Panc1 (cell line): ENCODE measurements at regions not wholly inside any gene's neighbourhood (a gene's known extent, or its start where the extent isn't known, plus 50 kb on each side); places are given as distances from the start of the nearest gene placed in this dataset.

Experiments
- ATAC-seq: fragments of 200-7000 bp; cut with Tn5 transposase; 2 replicates; pipeline ENCODE4 v1.9.1; 2020; ENCODE audit warnings: mild to moderate bottlenecking, moderate library complexity
- BruUV-seq: library from RNA; stranded (reverse); fragments of 400-500 nt; replicated peaks from 2 replicates; lab custom pipeline; 2021; lab: Mats Ljungman, UMichigan
- CTCF ChIA-PET: fragments of 300-600 bp; sonication (Branson Sonifier 250); formaldehyde crosslinking; loops from one replicate; lab custom pipeline; 2022; ENCODE audit warnings: antibody characterized with exemption; lab: Charles Lee
- POLR2A ChIA-PET: fragments of 300-600 bp; sonication (Branson Sonifier 250); formaldehyde crosslinking; loops from one replicate; lab custom pipeline; 2022; ENCODE audit warnings: antibody characterized with exemption; lab: Charles Lee
- DNase-seq: peaks from one replicate; pipeline ENCODE4 v3.0.0-alpha.2; 2010; ENCODE audit warnings: low read depth, low spot score
- H3K27ac ChIP-seq: 2 replicates; pipeline ENCODE4 v1.5.1; 2011; ENCODE audit warnings: mild to moderate bottlenecking, low read length, inconsistent platforms
- H3K27me3 ChIP-seq: fragments of 200-500 bp; sonication (Bioruptor generic); 2 replicates; pipeline ENCODE4 v1.6.0; 2014; ENCODE audit warnings: low read length, inconsistent platforms; ENCODE audit not compliant: control insufficient read depth, insufficient read depth
- H3K36me3 ChIP-seq: fragments of 200-500 bp; sonication (Bioruptor generic); 2 replicates; pipeline ENCODE4 v1.5.1; 2014; ENCODE audit warnings: inconsistent platforms, mild to moderate bottlenecking, low read length, moderate library complexity; ENCODE audit not compliant: control insufficient read depth, insufficient read depth
- H3K4me1 ChIP-seq: 2 replicates; pipeline ENCODE4 v1.5.1; 2011; ENCODE audit warnings: inconsistent platforms, mild to moderate bottlenecking, low read length, moderate library complexity; ENCODE audit not compliant: control insufficient read depth, insufficient read depth
- H3K4me3 ChIP-seq, 2 experiments: 2 replicates each; pipeline ENCODE4 v1.5.1; 2011 to 2012; ENCODE audit warnings: low read depth in 2 of 2, low read length in 2 of 2, mild to moderate bottlenecking in 2 of 2, inconsistent platforms in 1 of 2, moderate library complexity in 1 of 2
- H3K9me3 ChIP-seq: fragments of 200-500 bp; sonication (Bioruptor generic); 2 replicates; pipeline ENCODE4 v1.5.1; 2014; ENCODE audit warnings: low read depth, mild to moderate bottlenecking, inconsistent platforms, low read length, moderate library complexity; ENCODE audit not compliant: control insufficient read depth, insufficient read depth
- CTCF ChIP-seq: fragments of 450-650 bp; IDR thresholded peaks from 2 replicates; pipeline ENCODE4 v1.5.1; 2017; ENCODE audit warnings: mild to moderate bottlenecking
- POLR2AphosphoS5 ChIP-seq: IDR thresholded peaks from 2 replicates; pipeline ENCODE4 v1.6.1; 2012; ENCODE audit warnings: mild to moderate bottlenecking, low read depth, low read length, moderate library complexity
- SIN3A ChIP-seq: IDR thresholded peaks from 2 replicates; pipeline ENCODE4 v1.6.1; 2012; ENCODE audit warnings: low read depth, mild to moderate bottlenecking, low read length, moderate library complexity, borderline replicate concordance; ENCODE audit not compliant: insufficient read depth
- TCF7L2 ChIP-seq: IDR thresholded peaks from 2 replicates; pipeline ENCODE4 v1.6.1; 2011; ENCODE audit warnings: mild to moderate bottlenecking, low read depth, low read length, inconsistent platforms
- in situ Hi-C: cut with HindIII; loops from 2 replicates; pipeline ENCODE4 v1.10.0; 2016; ENCODE audit warnings: low sequenced_read_pairs, low pct_unique_long_range_greater_than_20kb
- intact Hi-C: fragments of 100-400 bp; cut with micrococcal nuclease; formaldehyde crosslinking; loops from one replicate; pipeline ENCODE4 v1.10.0; 2022; ENCODE audit not compliant: unreplicated experiment
- TF ChIP-seq, protein P1 (sequence below), 2 experiments: IDR thresholded peaks; 2 replicates each; pipeline ENCODE4 v1.6.1; 2011 to 2012; ENCODE audit warnings: low read depth in 2 of 2, control low read depth in 1 of 2, low read length in 1 of 2, mild to moderate bottlenecking in 1 of 2, moderate library complexity in 1 of 2; ENCODE audit not compliant: insufficient read depth in 1 of 2

GRCh38 chr4:12211636-12212035 lies 782.9 kb upstream of the HS3ST1 start:
- ATAC-seq (no peak), DNase-seq (no peak)
- no peaks in the 10 kb centered on the region for H3K9me3 ChIP-seq
- BruUV-seq, result no TSS peak
- no peaks in the 10 kb centered on the region for H3K36me3 ChIP-seq
- no peak overlapping the region for H3K4me3 ChIP-seq
- ChIA-PET POLR2A (no interaction called here), CTCF (no interaction called here)
- H3K4me1 ChIP-seq, result no peaks in the 10 kb centered on the region
- H3K27ac ChIP-seq, result no peak overlapping the region
- TF ChIP-seq SIN3A (no peak), POLR2AphosphoS5 (no peak), TCF7L2 (no peak), CTCF (no peak)
- TF ChIP-seq, protein P1, sequence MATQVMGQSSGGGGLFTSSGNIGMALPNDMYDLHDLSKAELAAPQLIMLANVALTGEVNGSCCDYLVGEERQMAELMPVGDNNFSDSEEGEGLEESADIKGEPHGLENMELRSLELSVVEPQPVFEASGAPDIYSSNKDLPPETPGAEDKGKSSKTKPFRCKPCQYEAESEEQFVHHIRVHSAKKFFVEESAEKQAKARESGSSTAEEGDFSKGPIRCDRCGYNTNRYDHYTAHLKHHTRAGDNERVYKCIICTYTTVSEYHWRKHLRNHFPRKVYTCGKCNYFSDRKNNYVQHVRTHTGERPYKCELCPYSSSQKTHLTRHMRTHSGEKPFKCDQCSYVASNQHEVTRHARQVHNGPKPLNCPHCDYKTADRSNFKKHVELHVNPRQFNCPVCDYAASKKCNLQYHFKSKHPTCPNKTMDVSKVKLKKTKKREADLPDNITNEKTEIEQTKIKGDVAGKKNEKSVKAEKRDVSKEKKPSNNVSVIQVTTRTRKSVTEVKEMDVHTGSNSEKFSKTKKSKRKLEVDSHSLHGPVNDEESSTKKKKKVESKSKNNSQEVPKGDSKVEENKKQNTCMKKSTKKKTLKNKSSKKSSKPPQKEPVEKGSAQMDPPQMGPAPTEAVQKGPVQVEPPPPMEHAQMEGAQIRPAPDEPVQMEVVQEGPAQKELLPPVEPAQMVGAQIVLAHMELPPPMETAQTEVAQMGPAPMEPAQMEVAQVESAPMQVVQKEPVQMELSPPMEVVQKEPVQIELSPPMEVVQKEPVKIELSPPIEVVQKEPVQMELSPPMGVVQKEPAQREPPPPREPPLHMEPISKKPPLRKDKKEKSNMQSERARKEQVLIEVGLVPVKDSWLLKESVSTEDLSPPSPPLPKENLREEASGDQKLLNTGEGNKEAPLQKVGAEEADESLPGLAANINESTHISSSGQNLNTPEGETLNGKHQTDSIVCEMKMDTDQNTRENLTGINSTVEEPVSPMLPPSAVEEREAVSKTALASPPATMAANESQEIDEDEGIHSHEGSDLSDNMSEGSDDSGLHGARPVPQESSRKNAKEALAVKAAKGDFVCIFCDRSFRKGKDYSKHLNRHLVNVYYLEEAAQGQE (IDR thresholded peaks at IDR 0.05; ENCODE audit: insufficient read depth in 1 of 2, low read depth in 2 of 2, low read length in 1 of 2), result no peak
- H3K27me3 ChIP-seq, result no peaks in the 10 kb centered on the region
- intact Hi-C loops (no loop called here), in situ Hi-C loops (no loop called here)

DNA sequence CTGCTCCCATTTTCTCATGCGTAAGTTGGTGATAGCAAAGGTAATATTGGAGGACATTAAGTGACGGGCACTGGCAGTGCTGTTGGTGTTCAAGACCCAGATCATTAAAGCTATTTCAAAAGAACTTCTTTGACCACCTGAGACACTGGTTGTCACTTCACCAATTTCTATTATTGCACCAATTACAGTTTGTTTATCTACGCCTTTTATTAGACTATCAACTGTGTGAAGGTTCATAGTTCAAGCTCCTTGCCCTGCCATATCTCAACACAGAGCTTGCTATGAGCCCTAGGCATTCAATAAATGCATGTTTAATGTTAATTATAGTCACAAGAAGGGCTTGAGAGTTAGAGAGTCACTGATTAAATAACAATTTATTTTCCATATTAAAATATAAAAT lies 778.7 kb upstream of the HS3ST1 start:
- ChIA-PET CTCF (no interaction called here), POLR2A (no interaction called here)
- DNase-seq (no peak), ATAC-seq (no peak)
- H3K4me1 ChIP-seq, result no peaks in the 10 kb centered on the region
- H3K27me3 ChIP-seq, result no peaks in the 10 kb centered on the region
- BruUV-seq, result no TSS peak
- no peaks in the 10 kb centered on the region for H3K9me3 ChIP-seq
- TF ChIP-seq, protein P1 (IDR thresholded peaks at IDR 0.05; ENCODE audit: insufficient read depth in 1 of 2, low read depth in 2 of 2, low read length in 1 of 2), result no peak
- TF ChIP-seq TCF7L2 (no peak), CTCF (no peak), POLR2AphosphoS5 (no peak), SIN3A (no peak)
- H3K27ac ChIP-seq, result no peak overlapping the region
- in situ Hi-C loops (no loop called here), intact Hi-C loops (no loop called here)
- no peaks in the 10 kb centered on the region for H3K36me3 ChIP-seq
- no peak overlapping the region for H3K4me3 ChIP-seq
